ENCODE measurements at regions not wholly inside any gene's neighbourhood (a gene's known extent, or its start where the extent isn't known, plus 50 kb on each side); places are given as distances from the start of the nearest gene placed in this dataset.

- TF ChIP-seq TAF1 (IDR thresholded peaks at IDR 0.05; ENCODE audit: borderline replicate concordance, low read depth, low read length) (no peak), POLR2AphosphoS5 (IDR thresholded peaks at IDR 0.05; ENCODE audit: low read depth, low read length) (no peak), POLR2A (IDR thresholded peaks at IDR 0.05; ENCODE audit: low read depth, low read length) (no peak)
These were observed 55.0 kb upstream of the RASGEF1B start for GRCh38 chr4:81526706-81527105.
